Natural killer cell treated with Interleukin-12 subunit alpha and Interleukin-12 subunit beta and Interleukin-15 and Interleukin-18, amount 100 ng/mL, for 72 hours (primary cell): ENCODE measurements at regions not wholly inside any gene's neighbourhood (a gene's known extent, or its start where the extent isn't known, plus 50 kb on each side); places are given as distances from the start of the nearest gene placed in this dataset.
A peak's percentile ranks its signal among the peaks of the same experiment; 100 is the strongest.
"Not testable (repeated sequence)": the region's sequence is repeated elsewhere in the genome, so short reads cannot be mapped to it uniquely, and the experiment has no call there.

Experiments used
- ATAC-seq, 2 donors: fragments of 150-1000 bp; cut with Tn5 transposase in 1 of 2; sonication (Bioruptor Pico), chemical (Tn5 transposase) in 1 of 2; 2 replicates each; pipeline ENCODE4 v1.10.0; 2021
- DNase-seq: peaks from one replicate; pipeline ENCODE4 v3.0.0; 2022; ENCODE audit warnings: low spot score
- H3K27ac Mint-ChIP-seq, 2 donors: 1 replicate in 1 of 2; 2 replicates in 1 of 2; pipeline ENCODE4 v1.8.0; 2022; ENCODE audit warnings: mixed read lengths in 2 of 2, mild to moderate bottlenecking in 1 of 2, moderate library complexity in 1 of 2
- H3K27me3 Mint-ChIP-seq, 2 donors: 1 replicate in 1 of 2; 2 replicates in 1 of 2; pipeline ENCODE4 v1.8.0; 2022; ENCODE audit warnings: mixed read lengths in 2 of 2
- H3K36me3 Mint-ChIP-seq: one replicate; pipeline ENCODE4 v1.8.0; 2022; ENCODE audit warnings: mixed read lengths
- H3K4me1 Mint-ChIP-seq, 2 donors: 1 replicate in 1 of 2; 2 replicates in 1 of 2; pipeline ENCODE4 v1.8.0; 2022; ENCODE audit warnings: low read depth in 2 of 2, mixed read lengths in 2 of 2, mild to moderate bottlenecking in 1 of 2
- H3K4me3 Mint-ChIP-seq: one replicate; pipeline ENCODE4 v1.8.0; 2022; ENCODE audit warnings: mixed read lengths
- H3K9me3 Mint-ChIP-seq: 2 replicates; pipeline ENCODE4 v1.8.0; 2022; ENCODE audit warnings: mixed read lengths

- H3K4me1 Mint-ChIP-seq, result peaks cover 22 to 29% of the 10 kb centered on the region in 2 donors
These were observed 101.3 kb downstream of the AKAP11 start for GRCh38 chr13:42373048-42373812.

GRCh38 chr13:42375663-42376062 is 103.7 kb downstream of the AKAP11 start:
- no peak for ATAC-seq
- no peaks in the 10 kb centered on the region for H3K36me3 Mint-ChIP-seq

More at GRCh38 chr13:42373048-42373812, 101.3 kb downstream of the AKAP11 start:
- Mint-ChIP-seq H3K27me3 (no peaks in the 10 kb centered on the region), H3K9me3 (no peaks in the 10 kb centered on the region), H3K27ac (no peak overlapping the region), H3K4me3 (no peak overlapping the region), H3K36me3 (no peaks in the 10 kb centered on the region)
- DNase-seq, result no peak
- ATAC-seq, result no peak

GRCh38 chr13:42377640-42378382 is 105.9 kb downstream of the AKAP11 start:
- H3K4me1 Mint-ChIP-seq, result peaks cover 38% of the 10 kb centered on the region in 2 donors
- peak overlapping the region; percentile 89 to 92 for H3K27ac Mint-ChIP-seq
- H3K27me3 Mint-ChIP-seq, result no peaks in the 10 kb centered on the region
- ATAC-seq, result peak; percentile 88 to 91
- peak; percentile 71 for DNase-seq
- peaks cover 6% of the 10 kb centered on the region for H3K9me3 Mint-ChIP-seq
- H3K36me3 Mint-ChIP-seq, result no peaks in the 10 kb centered on the region
- H3K4me3 Mint-ChIP-seq, result peak overlapping the region; percentile 71

More at GRCh38 chr13:42375663-42376062, 103.7 kb downstream of the AKAP11 start:
- no peak for DNase-seq
- Mint-ChIP-seq H3K4me3 (no peak overlapping the region), H3K27me3 (no peaks in the 10 kb centered on the region), H3K4me1 (peaks cover 32 to 43% of the 10 kb centered on the region in 2 donors), H3K9me3 (no peaks in the 10 kb centered on the region), H3K27ac (peak overlapping the region in 1 of 2 donors; percentile 24)

- Mint-ChIP-seq H3K27ac (peak overlapping the region; percentile 89 to 92), H3K9me3 (peaks cover 6% of the 10 kb centered on the region), H3K36me3 (no peaks in the 10 kb centered on the region), H3K27me3 (peaks cover 0 to 3% of the 10 kb centered on the region in 2 donors), H3K4me1 (peaks cover 38% of the 10 kb centered on the region in 2 donors), H3K4me3 (peak overlapping the region; percentile 71)
- peak; percentile 80 for DNase-seq
- peak; percentile 83 to 85 for ATAC-seq
These were observed 106.4 kb downstream of the AKAP11 start for GRCh38 chr13:42378383-42378780.

GRCh38 chr13:42379241-42379640 is 107.3 kb downstream of the AKAP11 start:
- Mint-ChIP-seq H3K27ac (peak overlapping the region; percentile 89 to 92), H3K27me3 (peaks cover 0 to 3% of the 10 kb centered on the region in 2 donors), H3K36me3 (no peaks in the 10 kb centered on the region), H3K9me3 (peaks cover 6% of the 10 kb centered on the region), H3K4me1 (peaks cover 38% of the 10 kb centered on the region in 2 donors), H3K4me3 (peak overlapping the region; percentile 71)
- ATAC-seq, result no peak
- no peak for DNase-seq

- H3K27ac Mint-ChIP-seq, result no peak overlapping the region
These were observed 108.6 kb downstream of the AKAP11 start for GRCh38 chr13:42380420-42381164.

GRCh38 chr13:42381165-42381425 is 109.1 kb downstream of the AKAP11 start:
- peaks cover 35 to 38% of the 10 kb centered on the region in 2 donors for H3K4me1 Mint-ChIP-seq
- H3K27ac Mint-ChIP-seq, result no peak overlapping the region
- ATAC-seq (no peak), DNase-seq (no peak)
- H3K9me3 Mint-ChIP-seq, result peaks cover 6% of the 10 kb centered on the region
- peaks cover 0 to 3% of the 10 kb centered on the region in 2 donors for H3K27me3 Mint-ChIP-seq
- H3K36me3 Mint-ChIP-seq, result no peaks in the 10 kb centered on the region
- no peak overlapping the region for H3K4me3 Mint-ChIP-seq

More at GRCh38 chr13:42380420-42381164, 108.6 kb downstream of the AKAP11 start:
- Mint-ChIP-seq H3K27me3 (peaks cover 0 to 3% of the 10 kb centered on the region in 2 donors), H3K4me1 (peaks cover 37 to 38% of the 10 kb centered on the region in 2 donors), H3K4me3 (no peak overlapping the region), H3K9me3 (peaks cover 6% of the 10 kb centered on the region), H3K36me3 (no peaks in the 10 kb centered on the region)
- no peak for ATAC-seq
- DNase-seq, result no peak

GRCh38 chr13:42381426-42381825 is 109.5 kb downstream of the AKAP11 start:
- H3K36me3 Mint-ChIP-seq, H3K9me3 Mint-ChIP-seq, H3K27ac Mint-ChIP-seq, DNase-seq, ATAC-seq, H3K4me3 Mint-ChIP-seq, H3K27me3 Mint-ChIP-seq: not testable (repeated sequence)
- H3K4me1 Mint-ChIP-seq, result peaks cover 35 to 38% of the 10 kb centered on the region in 2 donors

GRCh38 chr13:42383025-42383424 is 111.1 kb downstream of the AKAP11 start:
- DNase-seq (no peak), ATAC-seq (no peak)
- H3K4me3 Mint-ChIP-seq, result no peak overlapping the region
- peaks cover 0 to 3% of the 10 kb centered on the region in 2 donors for H3K27me3 Mint-ChIP-seq
- peaks cover 6% of the 10 kb centered on the region for H3K9me3 Mint-ChIP-seq
- no peak overlapping the region for H3K27ac Mint-ChIP-seq
- no peaks in the 10 kb centered on the region for H3K36me3 Mint-ChIP-seq
- H3K4me1 Mint-ChIP-seq, result peaks cover 39 to 42% of the 10 kb centered on the region in 2 donors

GRCh38 chr13:42384265-42384664 is 112.3 kb downstream of the AKAP11 start:
- no peak for ATAC-seq
- Mint-ChIP-seq H3K4me3 (no peak overlapping the region), H3K27ac (no peak overlapping the region), H3K27me3 (peaks cover 0 to 5% of the 10 kb centered on the region in 2 donors), H3K9me3 (peaks cover 6% of the 10 kb centered on the region), H3K36me3 (no peaks in the 10 kb centered on the region), H3K4me1 (peaks cover 36 to 37% of the 10 kb centered on the region in 2 donors)
- no peak for DNase-seq

- H3K27me3 Mint-ChIP-seq, result peaks cover 0 to 9% of the 10 kb centered on the region in 2 donors
- H3K4me1 Mint-ChIP-seq, result peaks cover 38 to 43% of the 10 kb centered on the region in 2 donors
- no peak overlapping the region for H3K27ac Mint-ChIP-seq
- H3K36me3 Mint-ChIP-seq, result no peaks in the 10 kb centered on the region
- no peak overlapping the region for H3K4me3 Mint-ChIP-seq
- ATAC-seq, result no peak
- H3K9me3 Mint-ChIP-seq, result no peaks in the 10 kb centered on the region
- DNase-seq, result no peak
These were observed 116.4 kb downstream of the AKAP11 start for GRCh38 chr13:42388326-42388725.

GRCh38 chr13:42389041-42389440 is 117.1 kb downstream of the AKAP11 start:
- no peak for ATAC-seq
- H3K9me3 Mint-ChIP-seq, result no peaks in the 10 kb centered on the region
- peaks cover 46 to 50% of the 10 kb centered on the region in 2 donors for H3K4me1 Mint-ChIP-seq
- H3K4me3 Mint-ChIP-seq, result no peak overlapping the region
- no peaks in the 10 kb centered on the region for H3K36me3 Mint-ChIP-seq
- DNase-seq, result no peak
- H3K27ac Mint-ChIP-seq, result no peak overlapping the region
- peaks cover 0 to 9% of the 10 kb centered on the region in 2 donors for H3K27me3 Mint-ChIP-seq

GRCh38 chr13:42392180-42392579 is 120.2 kb downstream of the AKAP11 start:
- Mint-ChIP-seq H3K9me3 (peaks cover 6% of the 10 kb centered on the region), H3K27me3 (peaks cover 0 to 9% of the 10 kb centered on the region in 2 donors), H3K4me1 (peaks cover 59 to 61% of the 10 kb centered on the region in 2 donors), H3K27ac (peak overlapping the region; percentile 83 to 84), H3K4me3 (peak overlapping the region; percentile 74), H3K36me3 (no peaks in the 10 kb centered on the region)
- DNase-seq (no peak), ATAC-seq (no peak)
